GM04503 (cell line): ENCODE measurements at regions not wholly inside any gene's neighbourhood (a gene's known extent, or its start where the extent isn't known, plus 50 kb on each side); places are given as distances from the start of the nearest gene placed in this dataset.

Experiments
- DNase-seq: peaks from one replicate; pipeline ENCODE4 v3.0.0-alpha.2; 2012; ENCODE audit warnings: low read depth

DNA sequence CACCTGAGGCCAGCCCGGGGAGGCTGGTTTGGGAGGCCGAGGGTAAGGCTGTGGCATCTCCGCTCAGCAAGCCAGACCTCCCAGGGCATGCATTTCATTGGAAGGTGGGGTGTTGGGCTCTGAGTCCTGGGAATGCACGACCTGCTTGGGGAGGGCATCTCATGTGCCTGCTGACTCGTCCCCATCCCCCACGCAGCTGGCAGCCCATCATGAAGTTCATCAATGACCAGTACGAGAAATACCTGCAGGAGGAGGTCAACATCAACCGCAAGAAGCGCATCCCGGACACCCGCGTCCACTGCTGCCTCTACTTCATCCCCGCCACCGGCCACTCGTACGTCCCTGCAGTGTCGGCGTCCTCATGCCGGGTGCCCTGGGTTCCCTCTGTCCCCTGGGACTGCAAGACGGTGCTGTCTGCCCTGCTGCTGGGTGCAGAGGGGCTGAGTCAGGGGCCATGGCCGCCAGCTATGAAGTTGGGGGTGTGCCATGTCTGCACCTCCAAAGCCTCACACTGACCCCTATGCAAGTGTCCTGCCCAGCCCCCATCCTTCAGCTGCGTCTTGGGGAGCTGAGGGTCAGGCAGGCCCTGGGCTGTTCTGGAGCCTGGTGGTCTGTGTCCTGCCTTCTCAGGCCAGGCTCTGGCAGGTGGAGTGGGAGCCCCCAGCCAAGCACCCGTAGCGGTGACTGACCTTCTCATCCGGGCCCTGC is 347.9 kb downstream of the SEC14L1 start:
- no peak for DNase-seq

DNA sequence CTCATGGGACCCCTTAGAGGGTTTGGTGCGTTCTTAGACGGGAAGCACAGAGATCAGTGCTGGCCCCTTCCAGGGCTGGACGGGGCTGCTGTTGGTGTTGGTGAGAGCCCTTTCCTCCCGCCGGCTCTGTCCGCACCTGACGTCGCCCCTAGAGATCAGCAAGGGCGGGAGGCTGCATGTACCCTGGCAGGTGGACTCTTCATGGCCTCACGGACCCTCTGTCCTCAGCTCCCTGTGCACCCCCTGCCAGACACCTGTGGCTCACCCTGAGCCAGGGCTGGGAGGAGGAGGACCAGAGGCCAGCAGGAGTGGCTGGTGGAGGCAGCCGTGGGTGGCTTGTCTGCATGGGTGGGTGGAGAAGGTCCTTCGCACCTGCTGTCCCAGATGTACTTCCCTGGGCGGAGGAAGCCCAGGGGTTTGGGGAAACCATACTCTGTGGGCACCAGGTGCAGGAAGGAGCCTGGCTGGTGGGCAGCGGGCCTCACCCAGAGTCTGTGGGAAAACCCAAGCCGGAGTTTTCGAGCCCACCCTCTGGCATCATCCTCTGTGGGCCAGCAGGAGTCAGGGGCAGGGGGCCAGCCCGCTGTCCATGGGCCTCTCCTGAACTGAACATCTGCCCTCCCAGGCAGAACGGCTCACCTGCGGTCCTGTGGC is 348.6 kb downstream of the SEC14L1 start:
- DNase-seq: no peak

DNA sequence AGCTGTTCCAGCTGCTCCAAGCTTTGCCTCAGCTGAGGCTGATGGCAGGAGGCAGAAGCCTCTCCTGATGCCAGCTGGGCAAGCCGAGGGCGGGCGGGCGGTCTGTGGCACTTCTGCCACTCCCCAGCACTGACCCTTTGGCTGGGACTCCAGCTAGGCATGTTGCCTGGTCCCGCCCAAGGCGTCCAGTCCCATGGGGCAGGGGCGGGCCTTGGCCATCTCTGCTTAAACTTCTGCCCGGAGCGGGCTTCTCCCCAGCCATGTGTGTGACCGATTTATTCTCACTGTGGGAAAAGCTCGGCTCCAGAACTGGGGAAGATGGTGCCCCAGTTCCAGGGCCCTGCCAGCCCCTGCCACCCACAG is 349.1 kb downstream of the SEC14L1 start:
- DNase-seq: no peak

- DNase-seq: no peak
Measured at GRCh38 chr17:77490361-77491183, 349.8 kb downstream of the SEC14L1 start.

DNA sequence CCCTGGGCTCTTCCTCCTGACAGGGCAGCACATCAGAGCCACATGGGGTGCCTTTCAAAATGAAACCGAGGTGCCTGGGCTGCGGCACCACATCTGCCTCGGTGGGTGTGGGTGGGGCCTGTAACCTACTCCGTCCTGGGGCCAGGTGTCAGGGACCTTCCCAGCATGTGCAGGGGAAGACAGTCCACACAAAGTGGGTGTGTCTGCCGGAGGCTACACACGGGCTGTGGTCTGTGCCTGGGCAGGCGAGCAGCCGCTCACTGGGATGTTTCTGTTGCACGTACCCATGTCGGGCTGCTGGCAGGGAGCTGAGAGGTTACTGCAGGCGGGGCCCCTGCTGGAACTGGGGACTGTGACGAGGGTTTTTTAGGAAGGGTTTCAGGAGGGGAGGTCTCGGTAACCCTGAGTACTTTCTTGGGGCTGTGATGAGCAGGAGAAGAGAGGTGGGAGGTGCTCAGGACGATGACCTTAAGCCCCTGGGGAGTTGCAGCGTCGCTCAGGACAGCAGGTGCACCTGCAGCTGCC is 351.2 kb downstream of the SEC14L1 start:
- no peak for DNase-seq

- DNase-seq: no peak
Measured at GRCh38 chr17:77492446-77493237, 351.9 kb downstream of the SEC14L1 start.

DNA sequence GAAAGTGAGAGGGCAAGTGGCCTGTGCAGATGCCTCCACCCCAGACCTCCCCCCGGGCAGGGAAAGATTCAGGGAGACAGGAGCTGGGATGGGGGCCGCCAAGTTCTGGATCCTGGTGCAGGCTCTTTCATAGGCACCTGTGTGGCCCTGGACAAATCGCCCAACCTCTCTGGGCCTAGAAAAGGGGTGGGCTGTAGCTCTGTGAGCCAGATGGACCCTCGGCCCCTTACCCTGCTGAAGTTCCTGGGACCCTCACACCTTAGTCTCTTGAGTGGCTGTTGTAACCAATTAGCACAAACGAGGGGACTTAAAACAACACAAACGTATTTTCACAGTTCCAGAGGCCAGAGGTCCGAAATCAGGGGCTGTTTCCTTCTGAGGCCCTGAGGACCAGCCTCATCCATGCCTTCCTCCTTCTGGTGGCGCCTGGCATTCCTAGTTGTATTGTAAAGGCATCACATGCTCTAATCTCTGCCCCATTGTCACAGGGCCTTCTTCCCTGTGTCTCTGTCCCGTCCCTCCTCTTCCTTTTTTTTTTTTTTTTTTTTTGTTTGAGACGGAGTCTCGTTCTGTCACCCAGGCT is 352.6 kb downstream of the SEC14L1 start:
- no peak for DNase-seq

DNA sequence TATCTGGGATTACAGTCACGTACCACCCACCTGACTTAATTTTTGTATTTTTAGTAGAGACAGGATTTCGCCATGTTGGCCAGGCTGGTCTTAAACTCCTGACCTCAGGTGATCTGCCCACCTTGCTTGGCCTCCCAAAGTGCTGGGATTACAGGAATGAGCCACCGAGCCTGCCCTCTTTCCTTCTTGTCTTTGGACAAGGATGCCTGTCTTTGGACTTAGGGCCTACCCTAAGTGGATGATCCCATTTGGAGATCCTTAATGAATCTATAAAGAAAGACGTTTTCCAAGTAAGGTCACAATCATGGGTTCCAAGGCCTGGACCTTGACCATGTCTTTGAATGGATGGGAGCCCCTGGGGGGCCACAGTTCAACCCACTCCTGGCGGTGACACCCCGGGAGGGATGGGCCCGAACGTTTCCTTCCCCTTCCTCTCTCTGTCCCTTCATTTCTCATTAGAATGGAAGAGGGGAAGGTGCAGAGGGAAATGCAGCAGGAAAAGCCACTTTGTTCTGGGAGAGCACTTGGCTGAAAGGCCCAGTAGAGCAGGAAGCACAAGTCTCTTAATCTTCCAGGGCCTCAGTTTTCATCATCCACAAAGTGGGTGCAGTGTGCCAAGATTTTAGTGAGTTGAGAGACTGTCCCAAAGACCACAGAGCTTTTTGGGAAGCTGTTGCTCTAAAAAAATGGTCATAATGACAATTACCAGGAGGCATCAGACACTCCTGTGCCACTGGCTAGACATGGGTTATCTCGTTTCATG is 353.3 kb downstream of the SEC14L1 start:
- no peak for DNase-seq

DNA sequence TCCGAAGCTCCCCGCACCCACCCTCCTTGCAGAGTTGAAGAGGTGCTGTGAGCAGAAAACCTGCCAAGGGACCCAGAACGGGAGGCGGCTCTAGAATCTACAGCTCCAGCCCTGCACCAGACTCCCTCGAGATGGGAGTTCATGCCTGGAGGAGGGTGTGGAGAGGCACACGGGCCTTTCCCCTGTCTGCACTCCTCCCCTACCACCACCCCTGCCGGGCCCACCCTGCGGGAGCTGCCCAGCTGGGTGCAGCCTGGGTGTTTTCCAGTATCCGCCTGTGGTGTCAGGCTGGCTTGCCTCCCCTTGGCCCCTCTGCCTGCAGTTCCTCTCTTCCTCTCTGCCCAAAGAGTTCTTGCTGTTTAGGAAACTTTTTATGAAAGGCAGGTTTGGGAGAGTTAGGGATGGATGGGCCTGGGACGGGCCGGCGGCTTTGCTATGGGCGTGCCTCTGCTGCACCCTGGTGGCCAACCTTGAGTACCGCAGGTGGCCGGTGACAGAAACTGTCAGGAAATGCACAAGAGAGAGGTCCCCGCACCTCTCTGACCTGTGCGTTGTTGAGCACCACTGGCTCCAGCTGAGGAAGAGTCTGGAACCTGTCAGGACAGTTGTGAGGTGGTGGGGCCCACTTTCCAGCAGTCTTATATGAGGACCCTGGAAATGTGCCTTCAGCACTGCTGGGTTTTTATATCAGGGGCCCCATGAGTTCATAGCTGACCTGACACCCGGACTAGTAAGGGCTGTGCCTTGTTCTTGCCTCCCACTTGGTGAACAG is 354.1 kb downstream of the SEC14L1 start:
- no peak for DNase-seq

GRCh38 chr17:77495575-77495974 is 354.8 kb downstream of the SEC14L1 start:
- DNase-seq: no peak

GRCh38 chr17:77496401-77496801 is 355.6 kb downstream of the SEC14L1 start:
- DNase-seq: no peak

DNA sequence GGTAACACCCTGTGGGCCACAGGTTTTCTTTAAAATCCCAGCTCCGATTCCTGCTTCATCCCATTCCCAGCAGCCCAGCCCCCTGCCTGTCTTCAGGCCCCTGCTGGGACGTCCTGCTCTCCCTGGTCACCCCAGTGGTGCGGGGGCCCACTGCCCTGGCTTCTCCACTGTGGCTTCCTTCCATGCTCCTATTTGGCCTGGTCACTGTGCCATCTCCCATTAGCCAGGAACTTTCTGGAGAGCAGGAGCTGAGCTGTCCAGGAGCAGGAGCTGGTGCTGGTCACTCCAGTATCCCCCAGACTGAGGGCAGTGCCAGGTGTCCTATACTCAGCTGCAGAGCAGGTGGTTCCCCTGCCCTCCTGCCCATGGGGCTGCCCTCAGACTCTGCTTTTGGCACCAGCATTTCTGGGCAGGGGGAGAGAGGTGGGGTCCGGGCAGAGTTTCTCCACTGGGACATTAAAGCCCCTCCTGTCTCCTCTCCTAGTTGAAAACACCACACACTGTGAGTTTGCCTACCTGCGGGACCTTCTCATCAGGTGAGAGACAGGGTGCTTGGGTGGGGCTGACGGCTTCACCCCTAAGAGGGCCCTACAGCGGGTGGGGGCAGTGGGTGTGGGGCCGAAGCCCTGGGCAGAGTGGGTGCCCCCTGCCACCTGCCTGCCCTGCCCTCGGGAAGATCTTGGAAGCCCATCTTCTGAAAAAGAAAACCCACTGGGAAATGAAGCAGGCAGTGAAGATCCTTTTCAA is 356.2 kb downstream of the SEC14L1 start:
- no peak for DNase-seq

DNA sequence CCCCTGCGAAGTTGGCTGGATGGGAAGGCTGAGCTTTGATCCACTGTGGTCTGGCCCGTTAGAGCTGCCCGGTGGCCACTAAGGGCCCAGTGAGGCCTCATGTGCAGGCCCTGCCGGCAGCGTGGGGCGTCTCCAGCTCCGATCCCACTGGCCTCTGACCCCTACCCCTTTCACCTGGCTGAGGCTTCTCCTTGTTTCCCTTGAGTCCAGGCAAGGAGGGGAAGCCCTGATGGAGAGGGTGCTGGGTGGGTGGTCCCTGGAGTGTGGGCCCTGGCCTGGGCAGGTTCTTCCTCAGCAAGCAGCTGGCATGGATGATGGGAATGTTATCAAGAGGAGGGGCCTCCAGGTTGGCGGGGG is 356.8 kb downstream of the SEC14L1 start:
- no peak for DNase-seq

DNA sequence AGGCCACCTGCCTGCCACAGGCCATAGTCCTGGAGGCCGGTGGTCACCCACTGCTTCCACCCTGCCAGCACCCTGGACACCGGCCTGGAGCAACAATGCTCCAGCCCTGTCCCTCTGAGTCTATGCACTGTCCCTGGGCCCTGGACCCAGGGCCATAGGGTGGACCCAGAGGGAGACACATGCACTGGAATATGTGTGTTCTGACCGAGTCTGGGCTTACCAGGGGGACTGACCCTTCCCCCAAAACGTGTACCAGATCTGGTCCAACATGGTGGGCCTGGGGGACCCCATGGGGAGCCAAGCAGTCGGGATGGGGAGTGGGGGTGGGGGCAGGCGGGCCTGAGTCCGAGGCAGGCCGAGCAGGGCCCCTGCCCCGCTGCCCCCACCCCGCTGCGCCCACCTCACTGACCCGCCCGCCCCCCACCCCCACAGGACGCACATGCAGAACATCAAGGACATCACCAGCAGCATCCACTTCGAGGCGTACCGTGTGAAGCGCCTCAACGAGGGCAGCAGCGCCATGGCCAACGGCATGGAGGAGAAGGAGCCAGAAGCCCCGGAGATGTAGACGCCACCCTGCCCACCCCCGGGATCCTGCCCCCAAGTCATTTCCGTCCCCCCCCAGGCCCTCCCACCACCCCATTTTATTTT is 357.4 kb downstream of the SEC14L1 start:
- no peak for DNase-seq

DNA sequence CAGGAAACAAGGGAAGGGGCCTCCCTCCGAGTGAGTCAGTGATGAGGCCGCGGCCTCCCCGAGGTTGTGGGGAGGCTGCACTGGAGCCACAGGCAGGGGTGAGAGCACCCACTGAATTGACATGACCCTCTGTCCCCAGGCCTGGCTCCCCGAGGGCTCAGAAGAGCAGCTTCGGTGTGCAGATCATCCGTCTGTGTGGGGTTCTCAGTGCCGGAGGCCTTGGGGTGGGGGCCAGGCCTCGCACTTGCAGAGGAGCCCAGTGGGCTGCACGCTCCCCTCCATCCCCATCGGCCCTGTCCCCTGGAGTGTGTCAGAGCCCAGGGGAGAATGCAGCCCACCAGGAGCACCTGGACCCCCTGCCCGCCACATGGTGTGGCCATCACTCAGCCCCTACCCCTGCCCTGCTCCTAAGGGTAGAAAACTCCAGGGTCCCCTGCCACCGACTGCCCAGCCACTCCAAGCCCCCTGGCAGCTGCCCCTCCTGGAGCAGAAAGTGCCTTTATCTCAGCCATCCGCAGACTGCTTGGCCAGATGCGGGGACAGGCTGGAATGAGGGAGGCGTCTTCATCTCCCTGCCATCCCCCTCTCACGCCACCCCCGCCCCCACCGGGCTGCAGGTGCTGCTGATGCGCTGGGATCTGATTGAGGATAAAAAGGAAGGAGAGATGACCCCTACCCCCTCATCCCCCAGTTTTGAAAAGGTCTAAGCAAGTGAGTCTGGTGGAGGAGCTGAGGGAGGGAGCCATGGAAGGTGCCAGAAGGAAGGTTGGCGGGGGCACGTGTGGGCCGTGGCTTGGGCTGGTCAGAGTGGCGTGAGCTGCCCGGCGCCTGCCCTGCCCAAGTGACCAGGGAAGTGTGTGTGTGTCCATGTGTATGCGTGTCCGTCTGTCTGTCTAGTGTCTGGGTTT is 358.3 kb downstream of the SEC14L1 start:
- no peak for DNase-seq

DNA sequence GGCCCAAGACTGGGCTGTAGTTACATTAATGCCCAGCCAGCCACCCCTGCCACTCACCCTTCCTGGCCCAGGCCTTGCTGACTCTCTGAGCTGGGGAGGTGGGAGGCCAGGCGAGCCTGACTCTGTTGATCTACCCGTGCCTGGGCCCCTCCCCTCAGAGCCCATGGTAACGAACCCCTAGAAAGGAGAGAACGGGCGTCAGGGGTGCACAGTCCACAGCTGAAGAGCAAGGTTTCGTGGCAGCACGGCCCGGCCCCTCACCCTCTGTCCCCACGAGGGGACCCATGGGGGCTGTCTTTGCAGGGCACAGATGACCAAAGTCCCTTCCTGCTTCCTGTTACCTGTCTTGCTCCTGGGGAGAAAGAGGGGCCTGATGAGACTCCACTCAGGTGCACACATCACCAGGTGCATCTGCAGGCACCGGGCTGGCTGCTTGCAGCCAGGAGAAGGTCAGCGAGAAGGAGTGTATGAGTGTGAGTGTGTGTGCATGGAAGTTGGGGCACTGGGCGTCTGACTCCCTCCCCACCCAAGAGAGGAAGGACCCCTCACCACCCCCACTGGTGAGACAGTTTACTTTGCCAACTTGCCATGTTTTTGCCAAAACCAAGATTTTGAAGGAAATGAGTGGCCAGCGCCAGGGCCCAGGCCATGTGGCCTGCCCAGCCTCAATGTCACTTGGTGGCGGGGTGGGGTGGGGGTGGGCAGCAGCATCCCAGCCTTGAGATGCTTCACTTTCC is 359.1 kb downstream of the SEC14L1 start:
- no peak for DNase-seq

DNA sequence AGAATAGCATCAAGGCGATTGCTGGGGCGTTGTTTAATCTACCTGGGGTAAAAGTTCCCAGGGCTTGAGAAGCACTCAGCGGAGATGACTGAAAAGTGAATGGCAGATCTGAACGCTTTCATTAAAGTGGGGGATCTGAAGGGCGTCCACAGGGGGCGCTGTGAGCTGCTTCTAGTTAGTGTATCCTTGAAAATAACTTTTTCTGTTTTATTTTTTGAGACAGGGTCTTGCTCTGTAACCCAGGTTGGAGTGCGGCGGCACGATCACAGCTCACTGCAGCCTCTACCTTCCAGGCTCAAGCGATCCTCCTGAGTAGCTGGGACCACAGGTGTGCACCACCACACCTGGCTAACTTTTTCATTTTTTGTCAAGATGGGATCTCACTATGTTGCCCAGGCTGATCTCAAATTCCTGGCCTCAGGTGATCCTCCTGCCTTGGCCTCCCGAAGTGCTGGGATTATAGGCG is 360.4 kb downstream of the SEC14L1 start:
- DNase-seq: no peak
